ENCODE measurements at regions not wholly inside any gene's neighbourhood (a gene's known extent, or its start where the extent isn't known, plus 50 kb on each side); places are given as distances from the start of the nearest gene placed in this dataset.
"Not testable (repeated sequence)": the region's sequence is repeated elsewhere in the genome, so short reads cannot be mapped to it uniquely, and the experiment has no call there.

GRCh38 chr5:100709771-100710170 is 174.6 kb downstream of the FAM174A start:
- no peak overlapping the region for H3K4me3 Mint-ChIP-seq (ENCODE audit: low read depth, unreplicated experiment)
- H3K9me3 Mint-ChIP-seq (ENCODE audit: low read depth, unreplicated experiment), result no peaks in the 10 kb centered on the region
- no peak for DNase-seq
- CTCF ChIA-PET, result no interaction called here
- no TSS peak for BruUV-seq (replicated peaks)
- H3K27ac Mint-ChIP-seq (ENCODE audit: unreplicated experiment), result no peak overlapping the region
- no peaks in the 10 kb centered on the region for H3K4me1 Mint-ChIP-seq (ENCODE audit: low read depth, unreplicated experiment)
- H3K27me3 Mint-ChIP-seq (ENCODE audit: unreplicated experiment), result no peaks in the 10 kb centered on the region
- H3K36me3 Mint-ChIP-seq (ENCODE audit: insufficient read depth, unreplicated experiment), result no peaks in the 10 kb centered on the region
- TF ChIP-seq, protein P1, sequence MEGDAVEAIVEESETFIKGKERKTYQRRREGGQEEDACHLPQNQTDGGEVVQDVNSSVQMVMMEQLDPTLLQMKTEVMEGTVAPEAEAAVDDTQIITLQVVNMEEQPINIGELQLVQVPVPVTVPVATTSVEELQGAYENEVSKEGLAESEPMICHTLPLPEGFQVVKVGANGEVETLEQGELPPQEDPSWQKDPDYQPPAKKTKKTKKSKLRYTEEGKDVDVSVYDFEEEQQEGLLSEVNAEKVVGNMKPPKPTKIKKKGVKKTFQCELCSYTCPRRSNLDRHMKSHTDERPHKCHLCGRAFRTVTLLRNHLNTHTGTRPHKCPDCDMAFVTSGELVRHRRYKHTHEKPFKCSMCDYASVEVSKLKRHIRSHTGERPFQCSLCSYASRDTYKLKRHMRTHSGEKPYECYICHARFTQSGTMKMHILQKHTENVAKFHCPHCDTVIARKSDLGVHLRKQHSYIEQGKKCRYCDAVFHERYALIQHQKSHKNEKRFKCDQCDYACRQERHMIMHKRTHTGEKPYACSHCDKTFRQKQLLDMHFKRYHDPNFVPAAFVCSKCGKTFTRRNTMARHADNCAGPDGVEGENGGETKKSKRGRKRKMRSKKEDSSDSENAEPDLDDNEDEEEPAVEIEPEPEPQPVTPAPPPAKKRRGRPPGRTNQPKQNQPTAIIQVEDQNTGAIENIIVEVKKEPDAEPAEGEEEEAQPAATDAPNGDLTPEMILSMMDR (IDR thresholded peaks at IDR 0.05; ENCODE audit: unreplicated experiment), result no peak
- intact Hi-C loops (cut with micrococcal nuclease; ENCODE audit: unreplicated experiment), result loop anchor here (10.0 kb wide), 1 partner anchor 235 kb away; no protein-coding TSS in a partner anchor

DNA sequence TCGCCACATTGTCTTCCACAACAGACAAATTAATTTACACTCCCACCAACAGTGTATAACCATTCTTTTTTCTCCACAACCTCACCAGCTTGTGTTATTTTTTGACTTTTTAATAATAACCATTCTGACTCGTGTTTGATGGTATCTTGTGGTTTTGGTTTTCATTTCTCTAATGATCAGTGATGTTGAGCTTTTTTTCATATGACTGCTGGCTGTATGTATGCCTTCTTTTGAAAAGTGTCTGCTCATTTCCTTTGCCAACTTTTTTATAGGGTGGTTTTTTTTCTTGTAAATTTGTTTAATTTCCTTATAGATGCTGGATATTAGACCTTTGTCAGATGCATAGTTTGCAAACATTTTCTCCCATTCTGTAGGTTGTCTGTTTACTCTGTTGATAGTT is 179.6 kb downstream of the FAM174A start:
- H3K4me1 Mint-ChIP-seq (ENCODE audit: low read depth, unreplicated experiment); H3K27me3 Mint-ChIP-seq (ENCODE audit: unreplicated experiment); H3K9me3 Mint-ChIP-seq (ENCODE audit: low read depth, unreplicated experiment); H3K4me3 Mint-ChIP-seq (ENCODE audit: low read depth, unreplicated experiment); H3K36me3 Mint-ChIP-seq (ENCODE audit: insufficient read depth, unreplicated experiment); DNase-seq; CTCF ChIA-PET; H3K27ac Mint-ChIP-seq (ENCODE audit: unreplicated experiment); BruUV-seq (replicated peaks); intact Hi-C loops (cut with micrococcal nuclease; ENCODE audit: unreplicated experiment): not testable (repeated sequence)

DNA sequence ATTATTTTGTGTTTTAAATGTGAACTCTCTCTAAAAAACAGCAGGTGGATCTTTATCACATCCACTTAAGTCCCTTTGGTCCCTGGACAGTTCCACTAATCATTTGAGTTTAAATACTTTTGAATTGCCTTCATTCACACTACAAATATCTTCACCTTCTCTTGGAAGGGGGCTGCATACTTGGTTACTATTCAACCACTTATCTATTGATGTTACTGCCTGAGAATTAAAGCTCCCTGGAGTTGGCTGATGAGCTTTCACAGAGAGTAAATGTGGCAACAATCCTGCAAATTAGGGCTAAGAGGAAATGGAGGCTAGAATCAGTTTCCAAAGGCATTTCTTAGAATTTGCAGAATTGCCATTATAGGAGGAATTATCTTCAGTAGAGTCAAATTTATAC is 180.4 kb downstream of the ST8SIA4 start:
- H3K27me3 Mint-ChIP-seq (ENCODE audit: unreplicated experiment), result no peaks in the 10 kb centered on the region
- BruUV-seq (replicated peaks), result no TSS peak
- no peaks in the 10 kb centered on the region for H3K4me1 Mint-ChIP-seq (ENCODE audit: low read depth, unreplicated experiment)
- no peak overlapping the region for H3K27ac Mint-ChIP-seq (ENCODE audit: unreplicated experiment)
- no peaks in the 10 kb centered on the region for H3K36me3 Mint-ChIP-seq (ENCODE audit: insufficient read depth, unreplicated experiment)
- TF ChIP-seq, protein P1 (IDR thresholded peaks at IDR 0.05; ENCODE audit: unreplicated experiment), result no peak
- CTCF ChIA-PET, result interaction anchor here (0.6 kb wide), 2 partner anchors 49 to 117 kb away, joined by 3 read pairs; no protein-coding TSS in a partner anchor
- no peaks in the 10 kb centered on the region for H3K9me3 Mint-ChIP-seq (ENCODE audit: low read depth, unreplicated experiment)
- intact Hi-C loops (cut with micrococcal nuclease; ENCODE audit: unreplicated experiment), result no loop called here
- no peak overlapping the region for H3K4me3 Mint-ChIP-seq (ENCODE audit: low read depth, unreplicated experiment)
- no peak for DNase-seq

DNA sequence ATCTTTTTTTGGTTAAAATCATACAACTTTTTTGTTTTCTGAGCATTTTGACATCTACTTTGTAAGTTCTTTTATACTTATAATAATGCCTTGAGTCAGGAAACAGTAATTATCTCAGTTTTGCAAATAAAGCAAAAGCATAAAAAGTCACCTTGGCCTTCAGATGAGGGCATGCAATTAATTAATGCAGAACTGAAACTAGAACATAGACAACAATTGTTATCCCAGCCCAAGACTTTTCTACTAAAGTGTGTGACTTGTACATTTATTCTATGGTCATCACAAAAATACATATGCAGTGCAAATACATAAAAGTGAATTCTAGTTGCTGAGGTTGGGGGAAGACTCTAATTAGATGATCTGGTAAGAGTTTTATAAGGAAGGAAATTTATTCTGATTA is 179.9 kb downstream of the ST8SIA4 start:
- H3K27me3 Mint-ChIP-seq (ENCODE audit: unreplicated experiment), result no peaks in the 10 kb centered on the region
- DNase-seq, result no peak
- BruUV-seq (replicated peaks), result no TSS peak
- H3K27ac Mint-ChIP-seq (ENCODE audit: unreplicated experiment), result no peak overlapping the region
- TF ChIP-seq, protein P1 (IDR thresholded peaks at IDR 0.05; ENCODE audit: unreplicated experiment), result no peak
- no peak overlapping the region for H3K4me3 Mint-ChIP-seq (ENCODE audit: low read depth, unreplicated experiment)
- no peaks in the 10 kb centered on the region for H3K4me1 Mint-ChIP-seq (ENCODE audit: low read depth, unreplicated experiment)
- no peaks in the 10 kb centered on the region for H3K9me3 Mint-ChIP-seq (ENCODE audit: low read depth, unreplicated experiment)
- no peaks in the 10 kb centered on the region for H3K36me3 Mint-ChIP-seq (ENCODE audit: insufficient read depth, unreplicated experiment)
- intact Hi-C loops (cut with micrococcal nuclease; ENCODE audit: unreplicated experiment), result no loop called here
- CTCF ChIA-PET, result interaction anchor here (0.6 kb wide), 2 partner anchors 50 to 117 kb away, joined by 3 read pairs; no protein-coding TSS in a partner anchor

- CTCF ChIA-PET, result interaction anchor here (1.2 kb wide), 1 partner anchor 9 kb away, joined by 3 read pairs; no protein-coding TSS in a partner anchor
- Mint-ChIP-seq H3K36me3 (ENCODE audit: insufficient read depth, unreplicated experiment) (no peaks in the 10 kb centered on the region), H3K4me1 (ENCODE audit: low read depth, unreplicated experiment) (no peaks in the 10 kb centered on the region), H3K27me3 (ENCODE audit: unreplicated experiment) (no peaks in the 10 kb centered on the region), H3K4me3 (ENCODE audit: low read depth, unreplicated experiment) (no peak overlapping the region), H3K9me3 (ENCODE audit: low read depth, unreplicated experiment) (no peaks in the 10 kb centered on the region), H3K27ac (ENCODE audit: unreplicated experiment) (no peak overlapping the region)
- TF ChIP-seq, protein P1 (IDR thresholded peaks at IDR 0.05; ENCODE audit: unreplicated experiment), result no peak
- no peak for DNase-seq
- no TSS peak for BruUV-seq (replicated peaks)
- intact Hi-C loops (cut with micrococcal nuclease; ENCODE audit: unreplicated experiment), result no loop called here
Measured at GRCh38 chr5:100726116-100726515, 177.0 kb downstream of the ST8SIA4 start.

Measured in Calu3 (cell line).